Progenitor cell of endocrine pancreas (in vitro differentiated cells): ENCODE measurements at regions not wholly inside any gene's neighbourhood (a gene's known extent, or its start where the extent isn't known, plus 50 kb on each side); places are given as distances from the start of the nearest gene placed in this dataset.

ENCODE experiments used
- DNase-seq: peaks from one replicate; pipeline ENCODE4 v3.0.0; 2021; ENCODE audit warnings: low spot score; ENCODE audit not compliant: unreplicated experiment
- H3K27ac Mint-ChIP-seq: 2 replicates; pipeline ENCODE4 v1.8.0; 2021; ENCODE audit warnings: mild to moderate bottlenecking, moderate library complexity, mixed read lengths
- H3K27me3 Mint-ChIP-seq: 2 replicates; pipeline ENCODE4 v1.8.0; 2021; ENCODE audit warnings: mixed read lengths
- H3K36me3 Mint-ChIP-seq: 2 replicates; pipeline ENCODE4 v1.8.0; 2022; ENCODE audit warnings: mixed read lengths; ENCODE audit not compliant: insufficient read depth
- H3K4me1 Mint-ChIP-seq: 2 replicates; pipeline ENCODE4 v1.8.0; 2021; ENCODE audit warnings: low read depth, mixed read lengths
- H3K4me3 Mint-ChIP-seq: 2 replicates; pipeline ENCODE4 v1.8.0; 2021; ENCODE audit warnings: low read depth, mild to moderate bottlenecking, moderate library complexity, mixed read lengths
- H3K9me3 Mint-ChIP-seq: 2 replicates; pipeline ENCODE4 v1.8.0; 2021; ENCODE audit warnings: low read depth, mixed read lengths
- CTCF ChIP-seq: fragments of 200-600 bp; sonication (generic); IDR thresholded peaks from one replicate; pipeline ENCODE4 v1.5.0; 2021; ENCODE audit warnings: antibody characterized with exemption, mild to moderate bottlenecking; ENCODE audit not compliant: unreplicated experiment

DNA sequence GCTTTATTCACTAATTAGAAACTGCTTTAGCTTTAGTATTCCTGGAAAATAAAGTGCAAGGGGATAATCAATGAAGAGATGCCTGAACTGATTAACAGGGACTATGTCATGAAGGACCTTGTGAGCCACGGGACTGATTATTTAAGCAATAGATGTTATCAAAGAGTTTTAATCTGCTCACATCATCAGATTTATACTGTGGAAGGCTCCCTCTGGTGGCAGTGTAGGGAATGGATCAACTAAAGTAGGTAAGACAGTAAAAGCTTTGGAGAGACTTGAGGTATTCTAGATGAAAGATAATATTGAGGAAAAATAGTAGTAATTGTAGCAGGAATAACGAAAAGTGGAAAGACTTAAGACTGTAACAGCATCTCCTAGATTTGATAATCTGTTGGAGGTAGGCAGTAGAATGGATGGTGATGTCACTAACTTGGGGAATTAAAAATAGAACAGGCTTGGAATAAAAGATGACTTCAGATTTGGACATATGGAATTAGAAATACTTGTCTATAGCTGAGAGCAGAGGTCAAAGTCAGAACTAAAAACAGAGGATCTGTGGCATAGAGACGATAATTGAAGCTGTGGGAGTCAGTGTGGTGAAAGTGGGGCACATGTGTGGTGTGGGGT, 80.3 kb upstream of the HTR1E start:
- Mint-ChIP-seq H3K27me3 (no peaks in the 10 kb centered on the region), H3K27ac (no peak overlapping the region), H3K4me1 (no peaks in the 10 kb centered on the region), H3K36me3 (no peaks in the 10 kb centered on the region), H3K4me3 (no peak overlapping the region), H3K9me3 (no peaks in the 10 kb centered on the region)
- DNase-seq: peak; percentile 22
- peak; percentile 88 for TF ChIP-seq CTCF

DNA sequence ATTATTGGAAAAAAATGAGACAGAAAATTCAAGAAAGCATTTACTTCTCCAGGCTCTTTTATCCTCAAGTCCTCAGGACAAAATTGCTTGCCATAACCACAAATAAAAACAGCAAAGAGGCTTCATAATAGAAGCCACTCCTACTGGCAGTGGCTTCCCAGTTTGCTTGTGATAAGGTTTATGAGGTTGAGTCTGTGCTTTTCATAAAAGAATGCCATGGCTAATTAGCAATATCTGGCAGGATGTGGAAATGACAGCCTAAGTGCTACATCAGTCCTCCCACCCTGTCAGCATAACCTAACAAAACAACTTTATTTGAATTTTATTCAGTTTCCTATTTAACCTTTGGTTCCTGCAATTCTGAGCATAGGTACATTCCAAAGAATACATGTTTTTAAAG, 80.9 kb upstream of the HTR1E start:
- Mint-ChIP-seq H3K27me3 (no peaks in the 10 kb centered on the region), H3K36me3 (no peaks in the 10 kb centered on the region), H3K9me3 (no peaks in the 10 kb centered on the region), H3K4me1 (no peaks in the 10 kb centered on the region), H3K27ac (no peak overlapping the region), H3K4me3 (no peak overlapping the region)
- no peak for DNase-seq
- TF ChIP-seq CTCF: no peak

DNA sequence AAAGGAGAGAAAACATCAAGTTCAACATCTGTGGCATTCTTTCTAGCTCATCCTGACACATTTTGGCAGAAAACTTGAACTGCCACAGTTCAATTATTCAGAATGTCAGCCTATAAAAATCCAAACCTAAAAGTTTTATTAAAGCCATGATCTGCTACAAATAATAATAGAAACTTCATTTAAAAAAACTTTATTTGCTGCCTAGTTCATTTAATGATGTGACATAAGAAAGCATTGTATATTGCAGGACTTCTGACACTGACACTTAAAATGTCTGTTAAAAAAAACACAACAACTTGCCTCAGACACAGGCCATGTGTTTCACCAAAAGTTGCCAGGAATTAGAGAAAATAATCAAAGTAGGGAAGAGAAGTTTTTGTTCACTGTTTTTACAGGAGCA, 88.3 kb upstream of the HTR1E start:
- no peak for DNase-seq
- TF ChIP-seq CTCF: no peak
- H3K27ac Mint-ChIP-seq: no peak overlapping the region
- H3K9me3 Mint-ChIP-seq: no peaks in the 10 kb centered on the region
- no peaks in the 10 kb centered on the region for H3K27me3 Mint-ChIP-seq
- no peaks in the 10 kb centered on the region for H3K4me1 Mint-ChIP-seq
- no peak overlapping the region for H3K4me3 Mint-ChIP-seq
- H3K36me3 Mint-ChIP-seq: no peaks in the 10 kb centered on the region

DNA sequence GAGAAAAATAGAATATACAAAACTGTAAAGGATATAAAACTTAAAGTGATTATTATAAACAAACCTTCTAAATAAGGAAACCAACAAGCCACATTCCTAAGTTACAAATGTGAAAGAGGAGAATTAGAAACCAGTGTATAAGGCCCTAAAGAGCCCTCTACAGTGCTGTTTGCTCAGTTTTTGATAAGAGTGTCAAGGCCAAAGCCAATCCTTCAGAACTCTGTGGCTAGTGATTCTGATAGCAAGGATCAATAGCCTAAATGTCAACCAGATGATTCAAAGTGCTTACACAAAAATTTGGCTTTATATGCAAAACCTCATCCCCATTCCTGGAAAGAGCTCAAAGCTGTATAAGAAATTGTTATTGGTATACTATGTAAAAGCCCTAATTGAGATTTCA, 104.6 kb upstream of the HTR1E start:
- no peaks in the 10 kb centered on the region for H3K9me3 Mint-ChIP-seq
- no peak for TF ChIP-seq CTCF
- no peaks in the 10 kb centered on the region for H3K36me3 Mint-ChIP-seq
- H3K27me3 Mint-ChIP-seq: no peaks in the 10 kb centered on the region
- H3K4me3 Mint-ChIP-seq: no peak overlapping the region
- DNase-seq: no peak
- peaks cover 3% of the 10 kb centered on the region for H3K4me1 Mint-ChIP-seq
- no peak overlapping the region for H3K27ac Mint-ChIP-seq

DNA sequence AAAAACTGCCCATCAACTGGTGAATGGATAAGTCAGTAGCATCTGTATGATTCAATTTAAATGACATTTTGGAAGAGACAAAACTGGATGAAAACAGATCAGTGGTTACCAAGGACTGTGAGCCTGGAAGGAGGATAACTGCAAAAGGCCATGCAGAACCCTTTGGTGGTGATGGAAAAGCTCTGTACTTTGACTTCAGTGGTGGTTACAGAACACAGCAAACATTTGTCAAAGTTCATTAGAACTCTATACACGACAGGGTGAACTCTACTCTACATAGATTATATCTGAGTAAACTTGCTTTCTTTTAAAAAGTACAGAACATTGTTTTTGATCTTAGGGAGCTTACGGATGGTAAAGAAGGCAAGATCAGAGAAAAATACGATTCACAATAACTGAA, 111.9 kb upstream of the HTR1E start:
- no peak for TF ChIP-seq CTCF
- H3K9me3 Mint-ChIP-seq: no peaks in the 10 kb centered on the region
- no peaks in the 10 kb centered on the region for H3K27me3 Mint-ChIP-seq
- H3K36me3 Mint-ChIP-seq: no peaks in the 10 kb centered on the region
- DNase-seq: no peak
- no peaks in the 10 kb centered on the region for H3K4me1 Mint-ChIP-seq
- no peak overlapping the region for H3K27ac Mint-ChIP-seq
- no peak overlapping the region for H3K4me3 Mint-ChIP-seq
